HEK293 (cell line): ENCODE measurements at regions not wholly inside any gene's neighbourhood (a gene's known extent, or its start where the extent isn't known, plus 50 kb on each side); places are given as distances from the start of the nearest gene placed in this dataset.

Experiments
- CTCF ChIA-PET: fragments of 350-600 bp; formaldehyde crosslinking; extraction: SDS; loops from one replicate; lab custom pipeline; 2021; ENCODE audit warnings: antibody characterized with exemption; lab: Yijun Ruan, JAX
- POLR2A ChIA-PET: fragments of 300-600 bp; formaldehyde crosslinking; extraction: SDS; loops from one replicate; lab custom pipeline; 2020; ENCODE audit warnings: antibody characterized with exemption, inconsistent platforms; lab: Yijun Ruan, JAX
- H3K27ac ChIP-seq: fragments of 200-500 bp; sonication (Bioruptor generic); 2 replicates; pipeline ENCODE4 v1.5.1; 2014; ENCODE audit warnings: low read depth, low read length, control low read depth, inconsistent platforms; ENCODE audit errors: extremely low read depth
- H3K36me3 ChIP-seq, 2 experiments: fragments of 200-500 bp in 1 of 2; sonication (Bioruptor generic) in 1 of 2; 1 replicate in 1 of 2; 2 replicates in 1 of 2; pipeline ENCODE4 v1.5.1; 2014 to 2017; ENCODE audit warnings: inconsistent platforms in 2 of 2, low read length in 2 of 2; ENCODE audit not compliant: control insufficient read depth in 2 of 2, insufficient read depth in 1 of 2
- H3K4me1 ChIP-seq: fragments of 200-500 bp; sonication (Bioruptor generic); 2 replicates; pipeline ENCODE4 v1.5.1; 2014; ENCODE audit warnings: mild to moderate bottlenecking, low read length, inconsistent platforms; ENCODE audit not compliant: control insufficient read depth, insufficient read depth
- H3K4me3 ChIP-seq: 2 replicates; pipeline ENCODE4 v1.5.1; 2011; ENCODE audit warnings: low read depth, mild to moderate bottlenecking, control low read depth, low read length, moderate library complexity
- H3K9me3 ChIP-seq: fragments of 200-500 bp; sonication (Bioruptor generic); 2 replicates; pipeline ENCODE4 v1.5.1; 2014; ENCODE audit warnings: low read depth, low read length, inconsistent platforms; ENCODE audit not compliant: control insufficient read depth, insufficient read depth
- EGR2 ChIP-seq: fragments of 450-650 bp; formaldehyde crosslinking; IDR thresholded peaks from 2 replicates; pipeline ENCODE4 v1.5.1; 2016; ENCODE audit warnings: low read depth, missing biosample characterization, missing genetic modification characterization
- GLI4 ChIP-seq: fragments of 450-650 bp; formaldehyde crosslinking; IDR thresholded peaks from 2 replicates; pipeline ENCODE4 v1.5.1; 2016; ENCODE audit warnings: missing biosample characterization, missing genetic modification characterization
- GLIS1 ChIP-seq: fragments of 450-650 bp; formaldehyde crosslinking; IDR thresholded peaks from 2 replicates; pipeline ENCODE4 v1.5.1; 2016; ENCODE audit warnings: missing biosample characterization, missing genetic modification characterization
- OVOL3 ChIP-seq: fragments of 450-650 bp; formaldehyde crosslinking; IDR thresholded peaks from 2 replicates; pipeline ENCODE4 v1.5.1; 2016; ENCODE audit warnings: missing biosample characterization, missing genetic modification characterization
- YY1 ChIP-seq: fragments of 450-650 bp; formaldehyde crosslinking; IDR thresholded peaks from 2 replicates; pipeline ENCODE4 v1.5.1; 2018; ENCODE audit warnings: missing biosample characterization, missing genetic modification characterization
- ZNF146 ChIP-seq: fragments of 450-650 bp; formaldehyde crosslinking; IDR thresholded peaks from 2 replicates; pipeline ENCODE4 v1.5.1; 2016; ENCODE audit warnings: missing biosample characterization, missing genetic modification characterization
- ZNF175 ChIP-seq: fragments of 450-650 bp; formaldehyde crosslinking; IDR thresholded peaks from 2 replicates; pipeline ENCODE4 v1.5.1; 2016; ENCODE audit warnings: missing biosample characterization, missing genetic modification characterization
- ZNF211 ChIP-seq: fragments of 450-650 bp; formaldehyde crosslinking; IDR thresholded peaks from 2 replicates; pipeline ENCODE4 v1.5.1; 2016; ENCODE audit warnings: low read depth, missing biosample characterization, missing genetic modification characterization
- ZNF223 ChIP-seq: fragments of 450-650 bp; formaldehyde crosslinking; IDR thresholded peaks from 2 replicates; pipeline ENCODE4 v1.5.1; 2016; ENCODE audit warnings: missing biosample characterization, missing genetic modification characterization
- ZNF24 ChIP-seq: fragments of 450-650 bp; formaldehyde crosslinking; IDR thresholded peaks from 2 replicates; pipeline ENCODE4 v1.5.1; 2016; ENCODE audit warnings: missing biosample characterization, missing genetic modification characterization
- ZNF366 ChIP-seq: fragments of 450-650 bp; formaldehyde crosslinking; conservative IDR thresholded peaks from 2 replicates; pipeline ENCODE4 v1.5.1; 2016; ENCODE audit warnings: missing biosample characterization, missing genetic modification characterization
- ZNF514 ChIP-seq: fragments of 450-650 bp; formaldehyde crosslinking; IDR thresholded peaks from 2 replicates; pipeline ENCODE4 v1.5.1; 2016; ENCODE audit warnings: missing biosample characterization, missing genetic modification characterization
- ZNF548 ChIP-seq: fragments of 450-650 bp; formaldehyde crosslinking; IDR thresholded peaks from 2 replicates; pipeline ENCODE4 v1.5.1; 2016; ENCODE audit warnings: missing biosample characterization, missing genetic modification characterization
- ZNF623 ChIP-seq: fragments of 450-650 bp; formaldehyde crosslinking; IDR thresholded peaks from 2 replicates; pipeline ENCODE4 v1.5.1; 2016; ENCODE audit warnings: missing biosample characterization, missing genetic modification characterization
- ZNF660 ChIP-seq: fragments of 450-650 bp; IDR thresholded peaks from 2 replicates; pipeline ENCODE4 v1.5.1; 2018; ENCODE audit warnings: missing biosample characterization, mild to moderate bottlenecking, missing genetic modification characterization
- ZNF707 ChIP-seq: fragments of 450-650 bp; formaldehyde crosslinking; IDR thresholded peaks from 2 replicates; pipeline ENCODE4 v1.5.1; 2016; ENCODE audit warnings: missing biosample characterization, missing genetic modification characterization
- TF ChIP-seq, protein P1 (sequence below): fragments of 450-650 bp; formaldehyde crosslinking; IDR thresholded peaks from 2 replicates; pipeline ENCODE4 v1.5.1; 2016; ENCODE audit warnings: missing biosample characterization, missing genetic modification characterization
- TF ChIP-seq, protein P2 (sequence below): fragments of 450-650 bp; formaldehyde crosslinking; IDR thresholded peaks from 2 replicates; pipeline ENCODE4 v1.5.1; 2016; ENCODE audit warnings: missing biosample characterization, missing genetic modification characterization
- TF ChIP-seq, protein P3 (sequence below): fragments of 450-650 bp; formaldehyde crosslinking; IDR thresholded peaks from 2 replicates; pipeline ENCODE4 v1.5.1; 2017; ENCODE audit warnings: missing biosample characterization, missing genetic modification characterization
- TF ChIP-seq, protein P4 (sequence below): fragments of 450-650 bp; formaldehyde crosslinking; IDR thresholded peaks from 2 replicates; pipeline ENCODE4 v1.5.1; 2016; ENCODE audit warnings: missing biosample characterization, missing genetic modification characterization, low read depth

DNA sequence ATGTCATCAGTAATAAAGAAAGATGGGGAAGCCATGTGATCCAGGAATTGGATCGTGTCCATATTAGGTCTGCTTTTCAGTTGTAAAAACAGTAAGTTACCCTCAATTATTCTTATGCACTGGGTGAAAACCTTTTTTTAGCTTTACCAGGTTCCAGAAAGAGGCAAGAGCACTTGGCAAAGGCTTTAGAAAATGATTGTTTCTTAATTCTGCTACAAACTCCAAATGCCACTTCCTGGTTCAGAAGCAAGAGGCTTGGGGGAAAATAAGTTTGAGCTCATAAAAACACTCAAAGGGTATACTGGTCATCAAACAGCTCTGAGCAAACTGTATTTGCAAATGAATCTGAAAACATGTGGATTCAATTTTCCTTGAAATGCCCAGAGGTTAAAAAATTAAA lies 615.6 kb downstream of the EBF1 start:
- Histone ChIP-seq H3K36me3 (no peaks in the 10 kb centered on the region), H3K4me3 (no peak overlapping the region), H3K9me3 (no peaks in the 10 kb centered on the region), H3K4me1 (no peaks in the 10 kb centered on the region), H3K27ac (no peak overlapping the region)
- CTCF ChIA-PET: interaction anchor here (0.7 kb wide), 1 partner anchor 623 kb away, joined by 4 read pairs; no protein-coding TSS in a partner anchor
- POLR2A ChIA-PET: no interaction called here
- TF ChIP-seq ZNF146 (tag by site-specific recombination) (no peak), GLIS1 (tag by site-specific recombination) (no peak), ZNF660 (no peak), ZNF223 (tag by site-specific recombination) (no peak), ZNF707 (tag by site-specific recombination) (no peak), ZNF211 (tag by site-specific recombination) (no peak), EGR2 (tag by site-specific recombination) (no peak), ZNF548 (no peak), ZNF24 (tag by site-specific recombination) (no peak), ZNF514 (tag by site-specific recombination) (no peak), YY1 (tag by site-specific recombination) (no peak), ZNF175 (tag by site-specific recombination) (no peak), GLI4 (tag by site-specific recombination) (no peak), ZNF623 (tag by site-specific recombination) (no peak), OVOL3 (no peak), ZNF366 (tag by site-specific recombination) (no peak)
- TF ChIP-seq, protein P1, sequence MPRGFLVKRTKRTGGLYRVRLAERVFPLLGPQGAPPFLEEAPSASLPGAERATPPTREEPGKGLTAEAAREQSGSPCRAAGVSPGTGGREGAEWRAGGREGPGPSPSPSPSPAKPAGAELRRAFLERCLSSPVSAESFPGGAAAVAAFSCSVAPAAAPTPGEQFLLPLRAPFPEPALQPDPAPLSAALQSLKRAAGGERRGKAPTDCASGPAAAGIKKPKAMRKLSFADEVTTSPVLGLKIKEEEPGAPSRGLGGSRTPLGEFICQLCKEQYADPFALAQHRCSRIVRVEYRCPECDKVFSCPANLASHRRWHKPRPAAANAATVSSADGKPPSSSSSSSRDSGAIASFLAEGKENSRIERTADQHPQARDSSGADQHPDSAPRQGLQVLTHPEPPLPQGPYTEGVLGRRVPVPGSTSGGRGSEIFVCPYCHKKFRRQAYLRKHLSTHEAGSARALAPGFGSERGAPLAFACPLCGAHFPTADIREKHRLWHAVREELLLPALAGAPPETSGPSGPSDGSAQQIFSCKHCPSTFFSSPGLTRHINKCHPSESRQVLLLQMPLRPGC (tag by site-specific recombination): no peak
- TF ChIP-seq, protein P2, sequence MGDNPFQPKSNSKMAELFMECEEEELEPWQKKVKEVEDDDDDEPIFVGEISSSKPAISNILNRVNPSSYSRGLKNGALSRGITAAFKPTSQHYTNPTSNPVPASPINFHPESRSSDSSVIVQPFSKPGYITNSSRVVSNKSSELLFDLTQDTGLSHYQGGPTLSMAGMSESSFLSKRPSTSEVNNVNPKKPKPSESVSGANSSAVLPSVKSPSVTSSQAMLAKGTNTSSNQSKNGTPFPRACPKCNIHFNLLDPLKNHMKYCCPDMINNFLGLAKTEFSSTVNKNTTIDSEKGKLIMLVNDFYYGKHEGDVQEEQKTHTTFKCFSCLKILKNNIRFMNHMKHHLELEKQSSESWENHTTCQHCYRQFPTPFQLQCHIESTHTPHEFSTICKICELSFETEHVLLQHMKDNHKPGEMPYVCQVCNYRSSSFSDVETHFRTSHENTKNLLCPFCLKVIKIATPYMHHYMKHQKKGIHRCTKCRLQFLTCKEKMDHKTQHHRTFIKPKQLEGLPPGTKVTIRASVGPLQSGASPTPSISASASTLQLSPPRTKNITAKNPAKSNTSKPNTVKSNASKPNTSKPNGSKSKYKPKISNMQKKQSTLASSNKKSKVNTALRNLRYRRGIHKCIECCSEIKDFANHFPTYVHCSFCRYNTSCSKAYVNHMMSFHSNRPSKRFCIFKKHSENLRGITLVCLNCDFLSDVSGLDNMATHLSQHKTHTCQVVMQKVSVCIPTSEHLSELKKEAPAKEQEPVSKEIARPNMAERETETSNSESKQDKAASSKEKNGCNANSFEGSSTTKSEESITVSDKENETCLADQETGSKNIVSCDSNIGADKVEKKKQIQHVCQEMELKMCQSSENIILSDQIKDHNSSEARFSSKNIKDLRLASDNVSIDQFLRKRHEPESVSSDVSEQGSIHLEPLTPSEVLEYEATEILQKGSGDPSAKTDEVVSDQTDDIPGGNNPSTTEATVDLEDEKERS: no peak
- TF ChIP-seq, protein P3, sequence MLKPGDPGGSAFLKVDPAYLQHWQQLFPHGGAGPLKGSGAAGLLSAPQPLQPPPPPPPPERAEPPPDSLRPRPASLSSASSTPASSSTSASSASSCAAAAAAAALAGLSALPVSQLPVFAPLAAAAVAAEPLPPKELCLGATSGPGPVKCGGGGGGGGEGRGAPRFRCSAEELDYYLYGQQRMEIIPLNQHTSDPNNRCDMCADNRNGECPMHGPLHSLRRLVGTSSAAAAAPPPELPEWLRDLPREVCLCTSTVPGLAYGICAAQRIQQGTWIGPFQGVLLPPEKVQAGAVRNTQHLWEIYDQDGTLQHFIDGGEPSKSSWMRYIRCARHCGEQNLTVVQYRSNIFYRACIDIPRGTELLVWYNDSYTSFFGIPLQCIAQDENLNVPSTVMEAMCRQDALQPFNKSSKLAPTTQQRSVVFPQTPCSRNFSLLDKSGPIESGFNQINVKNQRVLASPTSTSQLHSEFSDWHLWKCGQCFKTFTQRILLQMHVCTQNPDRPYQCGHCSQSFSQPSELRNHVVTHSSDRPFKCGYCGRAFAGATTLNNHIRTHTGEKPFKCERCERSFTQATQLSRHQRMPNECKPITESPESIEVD (tag by site-specific recombination): no peak
- TF ChIP-seq, protein P4, sequence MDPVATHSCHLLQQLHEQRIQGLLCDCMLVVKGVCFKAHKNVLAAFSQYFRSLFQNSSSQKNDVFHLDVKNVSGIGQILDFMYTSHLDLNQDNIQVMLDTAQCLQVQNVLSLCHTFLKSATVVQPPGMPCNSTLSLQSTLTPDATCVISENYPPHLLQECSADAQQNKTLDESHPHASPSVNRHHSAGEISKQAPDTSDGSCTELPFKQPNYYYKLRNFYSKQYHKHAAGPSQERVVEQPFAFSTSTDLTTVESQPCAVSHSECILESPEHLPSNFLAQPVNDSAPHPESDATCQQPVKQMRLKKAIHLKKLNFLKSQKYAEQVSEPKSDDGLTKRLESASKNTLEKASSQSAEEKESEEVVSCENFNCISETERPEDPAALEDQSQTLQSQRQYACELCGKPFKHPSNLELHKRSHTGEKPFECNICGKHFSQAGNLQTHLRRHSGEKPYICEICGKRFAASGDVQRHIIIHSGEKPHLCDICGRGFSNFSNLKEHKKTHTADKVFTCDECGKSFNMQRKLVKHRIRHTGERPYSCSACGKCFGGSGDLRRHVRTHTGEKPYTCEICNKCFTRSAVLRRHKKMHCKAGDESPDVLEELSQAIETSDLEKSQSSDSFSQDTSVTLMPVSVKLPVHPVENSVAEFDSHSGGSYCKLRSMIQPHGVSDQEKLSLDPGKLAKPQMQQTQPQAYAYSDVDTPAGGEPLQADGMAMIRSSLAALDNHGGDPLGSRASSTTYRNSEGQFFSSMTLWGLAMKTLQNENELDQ (tag by site-specific recombination): no peak
